Panc1 (cell line): ENCODE measurements at regions not wholly inside any gene's neighbourhood (a gene's known extent, or its start where the extent isn't known, plus 50 kb on each side); places are given as distances from the start of the nearest gene placed in this dataset.

Experiments used
- ATAC-seq: fragments of 200-7000 bp; cut with Tn5 transposase; 2 replicates; pipeline ENCODE4 v1.9.1; 2020; ENCODE audit warnings: mild to moderate bottlenecking, moderate library complexity
- BruUV-seq: library from RNA; stranded (reverse); fragments of 400-500 nt; replicated peaks from 2 replicates; lab custom pipeline; 2021; lab: Mats Ljungman, UMichigan
- CTCF ChIA-PET: fragments of 300-600 bp; sonication (Branson Sonifier 250); formaldehyde crosslinking; loops from one replicate; lab custom pipeline; 2022; ENCODE audit warnings: antibody characterized with exemption; lab: Charles Lee
- POLR2A ChIA-PET: fragments of 300-600 bp; sonication (Branson Sonifier 250); formaldehyde crosslinking; loops from one replicate; lab custom pipeline; 2022; ENCODE audit warnings: antibody characterized with exemption; lab: Charles Lee
- DNase-seq: peaks from one replicate; pipeline ENCODE4 v3.0.0-alpha.2; 2010; ENCODE audit warnings: low read depth, low spot score
- H3K27ac ChIP-seq: 2 replicates; pipeline ENCODE4 v1.5.1; 2011; ENCODE audit warnings: mild to moderate bottlenecking, low read length, inconsistent platforms
- H3K27me3 ChIP-seq: fragments of 200-500 bp; sonication (Bioruptor generic); 2 replicates; pipeline ENCODE4 v1.6.0; 2014; ENCODE audit warnings: low read length, inconsistent platforms; ENCODE audit not compliant: control insufficient read depth, insufficient read depth
- H3K36me3 ChIP-seq: fragments of 200-500 bp; sonication (Bioruptor generic); 2 replicates; pipeline ENCODE4 v1.5.1; 2014; ENCODE audit warnings: inconsistent platforms, mild to moderate bottlenecking, low read length, moderate library complexity; ENCODE audit not compliant: control insufficient read depth, insufficient read depth
- H3K4me1 ChIP-seq: 2 replicates; pipeline ENCODE4 v1.5.1; 2011; ENCODE audit warnings: inconsistent platforms, mild to moderate bottlenecking, low read length, moderate library complexity; ENCODE audit not compliant: control insufficient read depth, insufficient read depth
- H3K4me3 ChIP-seq, 2 experiments: 2 replicates each; pipeline ENCODE4 v1.5.1; 2011 to 2012; ENCODE audit warnings: low read depth in 2 of 2, low read length in 2 of 2, mild to moderate bottlenecking in 2 of 2, inconsistent platforms in 1 of 2, moderate library complexity in 1 of 2
- H3K9me3 ChIP-seq: fragments of 200-500 bp; sonication (Bioruptor generic); 2 replicates; pipeline ENCODE4 v1.5.1; 2014; ENCODE audit warnings: low read depth, mild to moderate bottlenecking, inconsistent platforms, low read length, moderate library complexity; ENCODE audit not compliant: control insufficient read depth, insufficient read depth
- POLR2AphosphoS5 ChIP-seq: IDR thresholded peaks from 2 replicates; pipeline ENCODE4 v1.6.1; 2012; ENCODE audit warnings: mild to moderate bottlenecking, low read depth, low read length, moderate library complexity
- REST ChIP-seq, 2 experiments: IDR thresholded peaks; 2 replicates each; pipeline ENCODE4 v1.6.1; 2011 to 2012; ENCODE audit warnings: low read depth in 2 of 2, control low read depth in 1 of 2, low read length in 1 of 2, mild to moderate bottlenecking in 1 of 2, moderate library complexity in 1 of 2; ENCODE audit not compliant: insufficient read depth in 1 of 2
- SIN3A ChIP-seq: IDR thresholded peaks from 2 replicates; pipeline ENCODE4 v1.6.1; 2012; ENCODE audit warnings: low read depth, mild to moderate bottlenecking, low read length, moderate library complexity, borderline replicate concordance; ENCODE audit not compliant: insufficient read depth
- TCF7L2 ChIP-seq: IDR thresholded peaks from 2 replicates; pipeline ENCODE4 v1.6.1; 2011; ENCODE audit warnings: mild to moderate bottlenecking, low read depth, low read length, inconsistent platforms
- in situ Hi-C: cut with HindIII; loops from 2 replicates; pipeline ENCODE4 v1.10.0; 2016; ENCODE audit warnings: low sequenced_read_pairs, low pct_unique_long_range_greater_than_20kb
- intact Hi-C: fragments of 100-400 bp; cut with micrococcal nuclease; formaldehyde crosslinking; loops from one replicate; pipeline ENCODE4 v1.10.0; 2022; ENCODE audit not compliant: unreplicated experiment
- TF ChIP-seq, protein P1 (sequence below): fragments of 450-650 bp; IDR thresholded peaks from 2 replicates; pipeline ENCODE4 v1.5.1; 2017; ENCODE audit warnings: mild to moderate bottlenecking

DNA sequence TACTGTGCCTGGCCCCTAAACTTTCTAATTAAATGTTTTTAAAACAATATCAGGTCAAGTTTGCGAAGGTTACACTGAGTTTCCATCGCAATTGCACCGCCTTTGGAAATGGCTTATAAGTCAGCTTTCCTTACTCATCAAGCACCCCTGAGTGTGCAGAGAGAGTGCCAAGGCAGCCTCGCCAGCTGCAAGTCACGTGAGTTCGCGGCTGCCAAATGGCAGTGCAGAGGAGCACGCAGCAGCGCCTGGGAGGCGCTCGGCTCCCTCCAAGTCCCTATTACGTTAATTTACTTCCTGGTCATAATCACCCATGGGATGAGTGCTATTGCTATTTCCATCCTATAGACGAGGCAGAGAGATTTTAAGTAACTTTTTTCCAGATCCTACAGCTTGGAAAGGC is 319.6 kb downstream of the TEX29 start:
- no peak for DNase-seq
- BruUV-seq: no TSS peak

DNA sequence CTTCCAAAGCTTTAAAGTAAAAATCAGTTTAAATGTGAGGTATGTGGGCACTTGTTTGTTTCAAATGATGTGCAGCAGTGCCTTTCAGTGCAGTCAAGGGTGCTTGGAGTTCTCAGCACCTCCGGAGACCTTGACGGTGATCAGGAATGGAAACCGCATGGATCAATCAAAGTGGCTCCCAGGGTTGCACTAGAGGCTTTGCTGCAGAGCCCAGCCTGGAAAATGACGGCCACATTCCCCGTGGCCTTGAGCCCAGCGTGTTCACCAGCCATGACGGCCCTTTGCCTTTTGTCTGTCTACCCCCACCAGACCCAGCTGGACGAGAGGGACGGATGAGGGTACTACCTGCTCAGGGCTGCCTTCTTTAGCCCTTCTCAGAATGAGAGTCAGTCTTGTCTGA is 320.0 kb downstream of the TEX29 start:
- no peak for TF ChIP-seq REST (IDR thresholded peaks at IDR 0.05; ENCODE audit: insufficient read depth in 1 of 2, low read depth in 2 of 2, low read length in 1 of 2)
- TF ChIP-seq TCF7L2: no peak
- no peak for TF ChIP-seq SIN3A
- TF ChIP-seq, protein P1, sequence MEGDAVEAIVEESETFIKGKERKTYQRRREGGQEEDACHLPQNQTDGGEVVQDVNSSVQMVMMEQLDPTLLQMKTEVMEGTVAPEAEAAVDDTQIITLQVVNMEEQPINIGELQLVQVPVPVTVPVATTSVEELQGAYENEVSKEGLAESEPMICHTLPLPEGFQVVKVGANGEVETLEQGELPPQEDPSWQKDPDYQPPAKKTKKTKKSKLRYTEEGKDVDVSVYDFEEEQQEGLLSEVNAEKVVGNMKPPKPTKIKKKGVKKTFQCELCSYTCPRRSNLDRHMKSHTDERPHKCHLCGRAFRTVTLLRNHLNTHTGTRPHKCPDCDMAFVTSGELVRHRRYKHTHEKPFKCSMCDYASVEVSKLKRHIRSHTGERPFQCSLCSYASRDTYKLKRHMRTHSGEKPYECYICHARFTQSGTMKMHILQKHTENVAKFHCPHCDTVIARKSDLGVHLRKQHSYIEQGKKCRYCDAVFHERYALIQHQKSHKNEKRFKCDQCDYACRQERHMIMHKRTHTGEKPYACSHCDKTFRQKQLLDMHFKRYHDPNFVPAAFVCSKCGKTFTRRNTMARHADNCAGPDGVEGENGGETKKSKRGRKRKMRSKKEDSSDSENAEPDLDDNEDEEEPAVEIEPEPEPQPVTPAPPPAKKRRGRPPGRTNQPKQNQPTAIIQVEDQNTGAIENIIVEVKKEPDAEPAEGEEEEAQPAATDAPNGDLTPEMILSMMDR: no peak
- TF ChIP-seq POLR2AphosphoS5: no peak
- no TSS peak for BruUV-seq
- ChIA-PET CTCF (no interaction called here), POLR2A (no interaction called here)
- no peak for DNase-seq
- Histone ChIP-seq H3K27ac (no peak overlapping the region), H3K9me3 (no peaks in the 10 kb centered on the region), H3K4me3 (no peak overlapping the region), H3K27me3 (no peaks in the 10 kb centered on the region), H3K4me1 (no peaks in the 10 kb centered on the region), H3K36me3 (no peaks in the 10 kb centered on the region)
- intact Hi-C loops: no loop called here
- in situ Hi-C loops: no loop called here
- ATAC-seq: no peak

More for the DNA sequence above, 319.6 kb downstream of the TEX29 start:
- in situ Hi-C loops: no loop called here
- H3K27ac ChIP-seq: no peak overlapping the region
- H3K9me3 ChIP-seq: no peaks in the 10 kb centered on the region
- H3K27me3 ChIP-seq: no peaks in the 10 kb centered on the region
- TF ChIP-seq, protein P1: no peak
- TF ChIP-seq SIN3A: no peak
- TF ChIP-seq REST (IDR thresholded peaks at IDR 0.05; ENCODE audit: insufficient read depth in 1 of 2, low read depth in 2 of 2, low read length in 1 of 2): no peak
- TF ChIP-seq POLR2AphosphoS5: no peak
- no peak for TF ChIP-seq TCF7L2
- H3K36me3 ChIP-seq: no peaks in the 10 kb centered on the region
- no peak for ATAC-seq
- ChIA-PET CTCF (no interaction called here), POLR2A (no interaction called here)
- H3K4me3 ChIP-seq: no peak overlapping the region
- intact Hi-C loops: no loop called here
- H3K4me1 ChIP-seq: no peaks in the 10 kb centered on the region
